Activated naive CD8-positive, alpha-beta T cell treated with anti-CD3 and anti-CD28 coated beads, Interleukin-2, amount 50 U/mL, for 24 hours (primary cell): ENCODE measurements at regions not wholly inside any gene's neighbourhood (a gene's known extent, or its start where the extent isn't known, plus 50 kb on each side); places are given as distances from the start of the nearest gene placed in this dataset.

ENCODE experiments used
- ATAC-seq: fragments of 150-1000 bp; cut with Tn5 transposase; one replicate; pipeline ENCODE4 v1.10.0; 2021
- DNase-seq: peaks from one replicate; pipeline ENCODE4 v3.0.0; 2021
- H3K27ac Mint-ChIP-seq: one replicate; pipeline ENCODE4 v1.8.0; 2021; ENCODE audit warnings: mild to moderate bottlenecking, mixed read lengths
- H3K27me3 Mint-ChIP-seq: one replicate; pipeline ENCODE4 v1.8.0; 2021; ENCODE audit warnings: mixed read lengths
- H3K36me3 Mint-ChIP-seq: one replicate; pipeline ENCODE4 v1.8.0; 2021; ENCODE audit warnings: low read depth, mixed read lengths
- H3K4me1 Mint-ChIP-seq: one replicate; pipeline ENCODE4 v1.8.0; 2021; ENCODE audit warnings: mixed read lengths
- H3K4me3 Mint-ChIP-seq: one replicate; pipeline ENCODE4 v1.8.0; 2021; ENCODE audit warnings: mild to moderate bottlenecking, moderate library complexity, mixed read lengths
- H3K9me3 Mint-ChIP-seq: one replicate; pipeline ENCODE4 v1.8.0; 2021; ENCODE audit warnings: mixed read lengths

- Mint-ChIP-seq H3K27me3 (no peaks in the 10 kb centered on the region), H3K27ac (no peak overlapping the region), H3K4me3 (no peak overlapping the region), H3K9me3 (no peaks in the 10 kb centered on the region), H3K4me1 (no peaks in the 10 kb centered on the region), H3K36me3 (no peaks in the 10 kb centered on the region)
- ATAC-seq (no peak), DNase-seq (no peak)
Measured at GRCh38 chr18:68114989-68115388, 598.5 kb upstream of the DSEL start.

GRCh38 chr18:68104036-68104435 lies 587.5 kb upstream of the DSEL start:
- Mint-ChIP-seq H3K4me3 (no peak overlapping the region), H3K4me1 (no peaks in the 10 kb centered on the region), H3K27me3 (no peaks in the 10 kb centered on the region), H3K36me3 (no peaks in the 10 kb centered on the region), H3K27ac (no peak overlapping the region), H3K9me3 (no peaks in the 10 kb centered on the region)
- DNase-seq (no peak), ATAC-seq (no peak)

DNA sequence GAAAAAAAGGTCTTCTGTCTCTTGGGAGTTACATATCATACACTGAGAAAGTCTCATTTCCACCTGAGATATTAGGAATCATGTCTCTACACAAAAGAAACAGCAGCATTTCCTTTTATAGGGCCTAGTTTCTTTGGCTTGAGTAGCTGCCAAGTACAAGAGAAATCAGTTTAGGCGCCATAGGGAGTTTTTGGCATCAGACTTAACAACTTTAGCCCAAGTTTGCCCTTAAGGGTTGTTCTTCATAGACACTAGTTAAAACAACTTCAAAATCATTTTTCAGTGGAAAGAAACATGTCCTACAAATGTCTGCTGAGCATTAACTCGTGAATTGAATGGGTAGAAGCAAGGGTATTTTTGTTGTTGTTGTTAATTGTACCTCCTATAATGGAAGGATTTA lies 587.0 kb upstream of the DSEL start:
- Mint-ChIP-seq H3K9me3 (no peaks in the 10 kb centered on the region), H3K4me1 (no peaks in the 10 kb centered on the region), H3K36me3 (no peaks in the 10 kb centered on the region), H3K27me3 (no peaks in the 10 kb centered on the region), H3K4me3 (no peak overlapping the region), H3K27ac (no peak overlapping the region)
- ATAC-seq (no peak), DNase-seq (no peak)

DNA sequence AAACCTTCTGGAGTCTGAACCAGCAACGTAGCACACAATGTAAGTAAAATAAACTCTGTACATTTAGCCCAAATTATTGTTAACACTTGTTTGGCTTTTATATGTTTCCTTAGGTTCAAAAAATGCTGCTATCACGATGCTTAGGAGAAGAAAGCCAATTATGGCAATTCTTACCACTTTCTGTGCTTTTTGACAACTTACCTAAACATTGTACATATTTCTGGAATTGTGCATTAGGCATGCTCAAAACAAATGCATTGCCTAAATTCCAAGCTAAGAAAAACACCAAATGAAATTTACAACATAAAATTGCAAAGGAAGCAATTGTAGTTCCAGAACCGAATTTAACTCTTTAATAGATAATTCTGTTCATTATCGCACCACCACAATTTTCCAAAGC lies 585.6 kb upstream of the DSEL start:
- H3K27ac Mint-ChIP-seq, result no peak overlapping the region
- DNase-seq (no peak), ATAC-seq (no peak)
- no peak overlapping the region for H3K4me3 Mint-ChIP-seq
- no peaks in the 10 kb centered on the region for H3K27me3 Mint-ChIP-seq
- no peaks in the 10 kb centered on the region for H3K4me1 Mint-ChIP-seq
- no peaks in the 10 kb centered on the region for H3K36me3 Mint-ChIP-seq
- H3K9me3 Mint-ChIP-seq, result no peaks in the 10 kb centered on the region

GRCh38 chr18:68098655-68099054 lies 582.1 kb upstream of the DSEL start:
- ATAC-seq (no peak), DNase-seq (no peak)
- Mint-ChIP-seq H3K27ac (no peak overlapping the region), H3K36me3 (no peaks in the 10 kb centered on the region), H3K4me1 (no peaks in the 10 kb centered on the region), H3K4me3 (no peak overlapping the region), H3K9me3 (no peaks in the 10 kb centered on the region), H3K27me3 (no peaks in the 10 kb centered on the region)

- Mint-ChIP-seq H3K27me3 (no peaks in the 10 kb centered on the region), H3K27ac (no peak overlapping the region), H3K36me3 (no peaks in the 10 kb centered on the region), H3K4me3 (no peak overlapping the region), H3K4me1 (no peaks in the 10 kb centered on the region), H3K9me3 (no peaks in the 10 kb centered on the region)
- DNase-seq, result no peak
- no peak for ATAC-seq
Measured at GRCh38 chr18:68086481-68086880, 570.0 kb upstream of the DSEL start.

- no peak overlapping the region for H3K27ac Mint-ChIP-seq
- no peak for ATAC-seq
- no peaks in the 10 kb centered on the region for H3K9me3 Mint-ChIP-seq
- no peak overlapping the region for H3K4me3 Mint-ChIP-seq
- no peaks in the 10 kb centered on the region for H3K27me3 Mint-ChIP-seq
- H3K36me3 Mint-ChIP-seq, result no peaks in the 10 kb centered on the region
- H3K4me1 Mint-ChIP-seq, result no peaks in the 10 kb centered on the region
- DNase-seq, result no peak
Measured at GRCh38 chr18:68085251-68085650, 568.7 kb upstream of the DSEL start.

GRCh38 chr18:68083776-68084175 lies 567.3 kb upstream of the DSEL start:
- Mint-ChIP-seq H3K9me3 (no peaks in the 10 kb centered on the region), H3K4me1 (no peaks in the 10 kb centered on the region), H3K27me3 (no peaks in the 10 kb centered on the region), H3K36me3 (no peaks in the 10 kb centered on the region), H3K4me3 (no peak overlapping the region), H3K27ac (no peak overlapping the region)
- DNase-seq, result no peak
- no peak for ATAC-seq

DNA sequence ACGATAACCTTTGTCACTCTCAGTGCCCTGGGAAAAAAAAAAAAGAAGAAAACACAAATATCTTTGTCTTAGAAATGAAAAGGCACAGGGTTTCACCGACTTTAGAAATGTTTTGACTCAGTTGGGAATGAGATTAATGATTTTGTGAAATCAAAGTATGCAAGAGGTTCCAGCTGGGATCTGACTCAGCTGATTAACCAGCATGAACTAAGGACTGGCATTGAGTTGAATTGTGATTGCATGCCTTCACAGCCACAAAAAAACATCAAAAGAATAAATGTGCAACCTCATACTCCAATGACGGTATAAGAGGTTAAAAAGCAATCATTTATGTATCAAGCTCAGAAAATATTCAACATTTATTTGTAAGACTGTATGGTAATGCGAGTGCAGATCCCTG lies 566.6 kb upstream of the DSEL start:
- no peak overlapping the region for H3K27ac Mint-ChIP-seq
- H3K36me3 Mint-ChIP-seq, result no peaks in the 10 kb centered on the region
- no peaks in the 10 kb centered on the region for H3K4me1 Mint-ChIP-seq
- H3K4me3 Mint-ChIP-seq, result no peak overlapping the region
- H3K27me3 Mint-ChIP-seq, result no peaks in the 10 kb centered on the region
- ATAC-seq, result no peak
- no peaks in the 10 kb centered on the region for H3K9me3 Mint-ChIP-seq
- DNase-seq, result no peak

GRCh38 chr18:68072744-68073143 lies 556.2 kb upstream of the DSEL start:
- Mint-ChIP-seq H3K4me3 (no peak overlapping the region), H3K9me3 (peaks cover 5% of the 10 kb centered on the region), H3K4me1 (no peaks in the 10 kb centered on the region), H3K27me3 (no peaks in the 10 kb centered on the region), H3K27ac (no peak overlapping the region), H3K36me3 (no peaks in the 10 kb centered on the region)
- no peak for DNase-seq
- ATAC-seq, result no peak

DNA sequence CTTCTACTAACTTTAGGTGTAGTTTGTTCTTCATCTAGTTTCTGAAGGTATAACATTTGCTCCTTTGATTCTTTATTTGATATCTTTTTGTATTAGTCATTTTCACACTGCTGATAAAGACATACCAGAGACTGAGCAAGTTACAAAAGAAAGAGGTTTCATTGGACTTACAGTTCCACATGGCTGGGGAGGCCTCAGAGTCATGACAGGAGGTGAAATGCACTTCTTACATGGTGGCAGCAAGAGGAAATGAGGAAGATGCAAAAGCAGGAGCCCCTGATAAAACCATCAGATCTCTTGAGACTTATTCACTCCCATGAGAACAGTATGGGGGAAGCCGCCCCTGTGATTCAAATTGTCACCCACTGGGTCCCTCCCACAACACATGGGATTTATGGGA lies 544.4 kb upstream of the DSEL start:
- H3K27me3 Mint-ChIP-seq, result no peaks in the 10 kb centered on the region
- H3K36me3 Mint-ChIP-seq, result no peaks in the 10 kb centered on the region
- ATAC-seq (no peak), DNase-seq (no peak)
- no peaks in the 10 kb centered on the region for H3K9me3 Mint-ChIP-seq
- no peak overlapping the region for H3K4me3 Mint-ChIP-seq
- H3K27ac Mint-ChIP-seq, result no peak overlapping the region
- no peaks in the 10 kb centered on the region for H3K4me1 Mint-ChIP-seq

GRCh38 chr18:68056936-68057335 lies 540.4 kb upstream of the DSEL start:
- no peaks in the 10 kb centered on the region for H3K9me3 Mint-ChIP-seq
- H3K27ac Mint-ChIP-seq, result no peak overlapping the region
- DNase-seq, result no peak
- no peak overlapping the region for H3K4me3 Mint-ChIP-seq
- H3K27me3 Mint-ChIP-seq, result no peaks in the 10 kb centered on the region
- H3K36me3 Mint-ChIP-seq, result no peaks in the 10 kb centered on the region
- H3K4me1 Mint-ChIP-seq, result no peaks in the 10 kb centered on the region
- ATAC-seq, result no peak

- ATAC-seq (no peak), DNase-seq (no peak)
- no peaks in the 10 kb centered on the region for H3K27me3 Mint-ChIP-seq
- H3K9me3 Mint-ChIP-seq, result no peaks in the 10 kb centered on the region
- H3K36me3 Mint-ChIP-seq, result no peaks in the 10 kb centered on the region
- no peak overlapping the region for H3K27ac Mint-ChIP-seq
- no peak overlapping the region for H3K4me3 Mint-ChIP-seq
- H3K4me1 Mint-ChIP-seq, result no peaks in the 10 kb centered on the region
Measured at GRCh38 chr18:68054669-68055068, 538.1 kb upstream of the DSEL start.

DNA sequence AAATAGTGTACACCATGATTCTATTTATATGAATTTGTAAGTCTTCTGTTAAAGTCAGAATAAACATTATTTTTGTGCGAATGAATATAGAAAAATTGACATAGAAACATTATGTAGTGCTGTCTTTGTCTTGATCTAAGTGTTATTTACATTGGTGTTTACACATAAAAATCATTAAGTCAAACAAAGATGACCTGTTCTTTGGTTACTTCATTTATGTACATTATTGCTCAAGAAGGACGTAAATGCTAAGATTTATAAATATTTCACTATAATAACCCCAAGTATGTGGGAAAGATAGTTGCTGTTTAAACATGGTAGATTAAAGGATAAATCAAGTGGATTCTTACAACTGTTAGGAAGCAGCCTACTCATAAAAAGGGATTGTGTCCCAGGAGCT lies 536.8 kb upstream of the DSEL start:
- Mint-ChIP-seq H3K27me3 (no peaks in the 10 kb centered on the region), H3K4me3 (no peak overlapping the region), H3K36me3 (no peaks in the 10 kb centered on the region), H3K27ac (no peak overlapping the region), H3K4me1 (no peaks in the 10 kb centered on the region), H3K9me3 (no peaks in the 10 kb centered on the region)
- ATAC-seq (no peak), DNase-seq (no peak)

- no peak overlapping the region for H3K4me3 Mint-ChIP-seq
- H3K9me3 Mint-ChIP-seq, result no peaks in the 10 kb centered on the region
- DNase-seq, result no peak
- H3K27me3 Mint-ChIP-seq, result no peaks in the 10 kb centered on the region
- ATAC-seq, result no peak
- no peak overlapping the region for H3K27ac Mint-ChIP-seq
- no peaks in the 10 kb centered on the region for H3K36me3 Mint-ChIP-seq
- H3K4me1 Mint-ChIP-seq, result no peaks in the 10 kb centered on the region
Measured at GRCh38 chr18:68041327-68041726, 524.8 kb upstream of the DSEL start.

DNA sequence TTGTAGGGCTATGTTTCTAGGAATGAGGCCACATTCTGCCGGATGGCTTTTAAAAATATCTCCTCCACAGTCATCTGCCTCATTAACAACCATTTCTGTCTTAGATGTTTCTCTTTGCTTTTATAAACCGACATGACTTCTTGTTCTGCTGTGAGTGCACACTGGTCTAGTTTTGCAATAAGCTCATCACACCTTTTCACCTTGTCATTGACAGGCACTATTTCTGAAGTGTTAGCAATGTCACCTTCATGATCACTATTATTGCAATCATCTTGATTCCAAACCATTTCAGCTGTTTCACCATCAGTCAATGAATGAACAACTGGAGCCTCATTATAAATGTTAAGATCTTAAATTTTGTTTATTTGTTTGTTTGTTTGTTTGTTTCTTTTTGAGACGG lies 523.7 kb upstream of the DSEL start:
- H3K4me1 Mint-ChIP-seq, result no peaks in the 10 kb centered on the region
- H3K4me3 Mint-ChIP-seq, result no peak overlapping the region
- no peaks in the 10 kb centered on the region for H3K36me3 Mint-ChIP-seq
- no peak overlapping the region for H3K27ac Mint-ChIP-seq
- no peak for DNase-seq
- no peaks in the 10 kb centered on the region for H3K9me3 Mint-ChIP-seq
- ATAC-seq, result no peak
- no peaks in the 10 kb centered on the region for H3K27me3 Mint-ChIP-seq
